OCI-LY7 (cell line): ENCODE measurements at regions not wholly inside any gene's neighbourhood (a gene's known extent, or its start where the extent isn't known, plus 50 kb on each side); places are given as distances from the start of the nearest gene placed in this dataset.

Experiments
- CTCF ChIP-seq: fragments of 200-600 bp; sonication (generic); conservative IDR thresholded peaks from 2 replicates; pipeline ENCODE4 v1.5.1; 2014; ENCODE audit warnings: mild to moderate bottlenecking, antibody characterized with exemption, low read length, moderate library complexity, mixed read lengths
- EZH2phosphoT487 ChIP-seq: fragments of 200-600 bp; sonication (generic); IDR thresholded peaks from 2 replicates; pipeline ENCODE4 v1.6.1; 2018; ENCODE audit warnings: low read depth, borderline replicate concordance, mild to moderate bottlenecking, mixed run types, antibody characterized with exemption, low read length, moderate library complexity, mixed read lengths

- TF ChIP-seq CTCF (no peak), EZH2phosphoT487 (no peak)
Measured at GRCh38 chr14:100436745-100437406, 113.7 kb downstream of the SLC25A47 start.
